OCI-LY7 (cell line): ENCODE measurements at regions not wholly inside any gene's neighbourhood (a gene's known extent, or its start where the extent isn't known, plus 50 kb on each side); places are given as distances from the start of the nearest gene placed in this dataset.

Experiments used
- EZH2phosphoT487 ChIP-seq: fragments of 200-600 bp; sonication (generic); IDR thresholded peaks from 2 replicates; pipeline ENCODE4 v1.6.1; 2018; ENCODE audit warnings: low read depth, borderline replicate concordance, mild to moderate bottlenecking, mixed run types, antibody characterized with exemption, low read length, moderate library complexity, mixed read lengths
- TF ChIP-seq, protein P1 (sequence below): fragments of 200-600 bp; sonication (generic); conservative IDR thresholded peaks from 2 replicates; pipeline ENCODE4 v1.5.1; 2014; ENCODE audit warnings: mild to moderate bottlenecking, antibody characterized with exemption, low read length, moderate library complexity, mixed read lengths

DNA sequence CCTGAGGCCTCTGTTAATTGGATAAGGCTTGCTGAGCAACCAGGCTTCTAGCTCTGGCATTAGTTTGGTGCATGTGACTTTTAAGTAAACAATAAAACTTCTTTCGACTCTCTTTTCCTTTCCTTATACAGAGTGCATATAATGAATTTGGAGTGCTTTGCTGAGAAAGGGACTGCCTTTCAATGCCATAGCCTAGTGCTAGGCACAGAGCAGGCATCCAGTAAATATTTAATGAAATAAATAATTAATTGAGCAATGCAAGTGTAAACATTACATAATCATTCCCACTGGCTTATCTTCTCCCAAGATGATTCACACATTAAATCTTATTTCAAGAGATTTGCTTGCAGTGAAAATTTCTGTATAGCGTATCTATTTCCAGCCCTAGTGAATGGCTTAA, 74.1 kb downstream of the NMUR2 start:
- TF ChIP-seq, protein P1, sequence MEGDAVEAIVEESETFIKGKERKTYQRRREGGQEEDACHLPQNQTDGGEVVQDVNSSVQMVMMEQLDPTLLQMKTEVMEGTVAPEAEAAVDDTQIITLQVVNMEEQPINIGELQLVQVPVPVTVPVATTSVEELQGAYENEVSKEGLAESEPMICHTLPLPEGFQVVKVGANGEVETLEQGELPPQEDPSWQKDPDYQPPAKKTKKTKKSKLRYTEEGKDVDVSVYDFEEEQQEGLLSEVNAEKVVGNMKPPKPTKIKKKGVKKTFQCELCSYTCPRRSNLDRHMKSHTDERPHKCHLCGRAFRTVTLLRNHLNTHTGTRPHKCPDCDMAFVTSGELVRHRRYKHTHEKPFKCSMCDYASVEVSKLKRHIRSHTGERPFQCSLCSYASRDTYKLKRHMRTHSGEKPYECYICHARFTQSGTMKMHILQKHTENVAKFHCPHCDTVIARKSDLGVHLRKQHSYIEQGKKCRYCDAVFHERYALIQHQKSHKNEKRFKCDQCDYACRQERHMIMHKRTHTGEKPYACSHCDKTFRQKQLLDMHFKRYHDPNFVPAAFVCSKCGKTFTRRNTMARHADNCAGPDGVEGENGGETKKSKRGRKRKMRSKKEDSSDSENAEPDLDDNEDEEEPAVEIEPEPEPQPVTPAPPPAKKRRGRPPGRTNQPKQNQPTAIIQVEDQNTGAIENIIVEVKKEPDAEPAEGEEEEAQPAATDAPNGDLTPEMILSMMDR = no peak
- no peak for TF ChIP-seq EZH2phosphoT487
